Naive thymus-derived CD4-positive, alpha-beta T cell (primary cell): ENCODE measurements at regions not wholly inside any gene's neighbourhood (a gene's known extent, or its start where the extent isn't known, plus 50 kb on each side); places are given as distances from the start of the nearest gene placed in this dataset.

Experiments
- ATAC-seq: fragments of 150-1000 bp; cut with Tn5 transposase; 2 replicates; pipeline ENCODE4 v1.10.0; 2021; ENCODE audit warnings: mild to moderate bottlenecking, moderate library complexity
- CTCF ChIA-PET: fragments of 350-600 bp; sonication (Branson Sonifier 250); formaldehyde crosslinking; loops from one replicate; lab custom pipeline; 2021; ENCODE audit warnings: antibody characterized with exemption; lab: Charles Lee
- POLR2A ChIA-PET: fragments of 350-600 bp; sonication (Branson Sonifier 250); formaldehyde crosslinking; loops from one replicate; lab custom pipeline; 2021; ENCODE audit warnings: antibody characterized with exemption, inconsistent platforms; lab: Charles Lee
- DNase-seq, 9 donors: peaks; one replicate each; pipeline versions ENCODE4 v3.0.0 to v3.0.0-alpha.2; 2020 to 2022; ENCODE audit warnings: mixed read lengths in 1 of 9
- H3K27ac ChIP-seq: one replicate; pipeline ENCODE4 v1.7.0; 2013; ENCODE audit warnings: mild to moderate bottlenecking, low read depth, low read length, moderate library complexity
- H3K27me3 ChIP-seq, 2 donors: one replicate each; pipeline ENCODE4 v1.7.0; 2013; ENCODE audit warnings: low read length in 2 of 2, mild to moderate bottlenecking in 2 of 2, moderate library complexity in 2 of 2; ENCODE audit not compliant: control insufficient read depth in 2 of 2, insufficient read depth in 2 of 2
- H3K36me3 ChIP-seq, 3 experiments: 1 replicate in 2 of 3; 2 replicates in 1 of 3; pipeline ENCODE4 v1.7.0; 2013; ENCODE audit warnings: low read length in 3 of 3, mild to moderate bottlenecking in 3 of 3, moderate library complexity in 1 of 3; ENCODE audit not compliant: insufficient read depth in 3 of 3, control insufficient read depth in 2 of 3
- H3K4me1 ChIP-seq, 2 donors: one replicate each; pipeline ENCODE4 v1.7.0; 2013; ENCODE audit warnings: low read length in 2 of 2, mild to moderate bottlenecking in 2 of 2, moderate library complexity in 1 of 2; ENCODE audit not compliant: control insufficient read depth in 2 of 2, insufficient read depth in 2 of 2
- H3K4me3 ChIP-seq: 2 replicates; pipeline ENCODE4 v1.7.0; 2013; ENCODE audit warnings: mild to moderate bottlenecking, low read length
- H3K9me3 ChIP-seq, 3 experiments: 1 replicate in 2 of 3; 2 replicates in 1 of 3; pipeline ENCODE4 v1.7.0; 2013; ENCODE audit warnings: low read length in 3 of 3; ENCODE audit not compliant: control insufficient read depth in 2 of 3
- H3K27ac Mint-ChIP-seq, 9 donors: one replicate each; pipeline ENCODE4 v1.8.0; 2020 to 2022; ENCODE audit warnings: mixed read lengths in 9 of 9, mild to moderate bottlenecking in 8 of 9, moderate library complexity in 5 of 9, inconsistent platforms in 2 of 9
- H3K27me3 Mint-ChIP-seq, 5 donors: one replicate each; pipeline ENCODE4 v1.8.0; 2021 to 2022; ENCODE audit warnings: mixed read lengths in 5 of 5, mild to moderate bottlenecking in 1 of 5
- H3K36me3 Mint-ChIP-seq, 5 donors: one replicate each; pipeline ENCODE4 v1.8.0; 2020 to 2022; ENCODE audit warnings: mixed read lengths in 5 of 5, mild to moderate bottlenecking in 3 of 5, inconsistent platforms in 1 of 5
- H3K4me1 Mint-ChIP-seq, 7 donors: one replicate each; pipeline ENCODE4 v1.8.0; 2020 to 2022; ENCODE audit warnings: mixed read lengths in 7 of 7, mild to moderate bottlenecking in 3 of 7, inconsistent platforms in 1 of 7
- H3K4me3 Mint-ChIP-seq, 10 donors: one replicate each; pipeline ENCODE4 v1.8.0; 2020 to 2022; ENCODE audit warnings: mild to moderate bottlenecking in 10 of 10, mixed read lengths in 10 of 10, moderate library complexity in 6 of 10, inconsistent platforms in 2 of 10
- H3K9me3 Mint-ChIP-seq, 11 donors: one replicate each; pipeline ENCODE4 v1.8.0; 2020 to 2022; ENCODE audit warnings: mixed read lengths in 11 of 11, mild to moderate bottlenecking in 4 of 11, inconsistent platforms in 1 of 11, moderate library complexity in 1 of 11
- intact Hi-C, 2 donors: fragments of 100-400 bp; cut with micrococcal nuclease; formaldehyde crosslinking; loops; one replicate each; pipeline ENCODE4 v1.15.1; 2023

DNA sequence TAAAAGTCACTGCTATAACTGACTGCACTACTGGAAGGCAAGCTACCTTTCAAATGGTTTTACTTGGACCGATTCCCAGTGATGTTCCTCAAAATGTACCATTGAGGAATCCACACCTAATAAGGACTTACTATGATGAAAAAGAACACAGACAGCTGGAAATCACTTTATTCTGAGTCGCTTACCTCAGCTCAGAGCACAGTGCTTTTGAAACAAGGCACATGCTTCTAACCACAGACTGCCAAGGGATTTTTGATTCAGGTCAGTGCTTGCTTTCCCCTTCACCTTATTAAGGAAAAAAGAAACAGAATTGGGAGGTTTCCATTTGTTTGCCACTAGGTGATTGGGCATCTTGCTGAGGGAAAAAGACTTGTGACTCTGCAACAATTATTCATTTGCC, 707.5 kb upstream of the FSHR start:
- no peaks in the 10 kb centered on the region for H3K4me1 ChIP-seq
- Mint-ChIP-seq H3K9me3 (peaks cover 0 to 5% (median 0%) of the 10 kb centered on the region in 11 donors), H3K4me1 (no peaks in the 10 kb centered on the region), H3K27ac (no peak overlapping the region), H3K4me3 (no peak overlapping the region), H3K27me3 (no peaks in the 10 kb centered on the region), H3K36me3 (no peaks in the 10 kb centered on the region)
- CTCF ChIA-PET = no interaction called here
- no peaks in the 10 kb centered on the region for H3K9me3 ChIP-seq
- H3K27me3 ChIP-seq = no peaks in the 10 kb centered on the region
- intact Hi-C loops = no loop called here
- DNase-seq = no peak
- no peaks in the 10 kb centered on the region for H3K36me3 ChIP-seq
- H3K4me3 ChIP-seq = no peak overlapping the region
- ATAC-seq = no peak
- POLR2A ChIA-PET = no interaction called here
- H3K27ac ChIP-seq = no peak overlapping the region

DNA sequence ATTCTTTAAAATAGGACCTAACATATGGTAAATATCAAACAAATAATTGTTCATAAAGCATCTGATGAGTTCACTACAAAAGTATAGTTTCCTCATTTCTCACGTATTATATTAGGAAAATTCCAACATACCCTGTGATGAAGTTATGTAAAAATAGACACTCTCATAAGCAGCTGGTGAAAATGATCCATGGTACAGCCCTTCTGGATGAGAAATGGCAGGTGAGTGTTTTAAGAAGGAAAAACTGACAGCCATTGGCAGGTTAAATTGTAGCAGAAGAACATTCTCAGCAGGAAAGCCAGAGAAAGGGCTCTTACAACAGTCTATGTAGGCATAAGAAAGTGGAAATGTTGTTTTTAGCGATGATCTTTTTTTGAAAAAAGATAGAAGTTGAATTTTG, 706.5 kb upstream of the FSHR start:
- ATAC-seq (no peak), DNase-seq (no peak)
- H3K27me3 Mint-ChIP-seq = no peaks in the 10 kb centered on the region
- ChIA-PET CTCF (no interaction called here), POLR2A (no interaction called here)
- peaks cover 0 to 4% (median 2%) of the 10 kb centered on the region in 11 donors for H3K9me3 Mint-ChIP-seq
- Histone ChIP-seq H3K27me3 (no peaks in the 10 kb centered on the region), H3K4me3 (no peak overlapping the region), H3K9me3 (no peaks in the 10 kb centered on the region), H3K36me3 (no peaks in the 10 kb centered on the region), H3K4me1 (no peaks in the 10 kb centered on the region), H3K27ac (no peak overlapping the region)
- intact Hi-C loops = no loop called here
- no peak overlapping the region for H3K27ac Mint-ChIP-seq
- no peaks in the 10 kb centered on the region for H3K36me3 Mint-ChIP-seq
- no peaks in the 10 kb centered on the region for H3K4me1 Mint-ChIP-seq
- H3K4me3 Mint-ChIP-seq = no peak overlapping the region

DNA sequence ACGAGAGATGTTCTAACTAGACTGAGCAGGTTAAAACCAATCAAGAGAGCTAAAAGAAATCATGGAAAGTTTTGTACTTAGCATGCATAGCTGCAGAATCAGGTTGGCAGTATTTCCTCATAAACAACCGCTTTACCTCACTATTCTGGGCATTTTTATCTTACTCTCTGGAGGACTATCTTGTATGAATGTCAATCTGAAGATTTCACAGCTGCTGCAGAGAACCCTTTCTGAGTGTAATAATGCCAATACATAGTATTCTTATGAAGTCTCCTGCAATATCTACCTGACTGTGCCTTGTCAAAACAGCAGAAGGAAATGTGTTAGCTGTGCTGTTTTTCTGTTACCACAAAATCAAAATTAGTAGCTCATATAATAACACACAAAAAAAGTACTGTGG, 705.9 kb upstream of the FSHR start:
- no peak overlapping the region for H3K27ac Mint-ChIP-seq
- no peak overlapping the region for H3K4me3 Mint-ChIP-seq
- no peaks in the 10 kb centered on the region for H3K36me3 Mint-ChIP-seq
- POLR2A ChIA-PET = no interaction called here
- ATAC-seq (no peak), DNase-seq (no peak)
- no peaks in the 10 kb centered on the region for H3K4me1 ChIP-seq
- H3K36me3 ChIP-seq = no peaks in the 10 kb centered on the region
- H3K4me3 ChIP-seq = no peak overlapping the region
- H3K27me3 Mint-ChIP-seq = no peaks in the 10 kb centered on the region
- H3K27ac ChIP-seq = no peak overlapping the region
- H3K9me3 Mint-ChIP-seq = peaks cover 0 to 4% (median 2%) of the 10 kb centered on the region in 11 donors
- CTCF ChIA-PET = no interaction called here
- no peaks in the 10 kb centered on the region for H3K9me3 ChIP-seq
- intact Hi-C loops = no loop called here
- no peaks in the 10 kb centered on the region for H3K4me1 Mint-ChIP-seq
- H3K27me3 ChIP-seq = no peaks in the 10 kb centered on the region

DNA sequence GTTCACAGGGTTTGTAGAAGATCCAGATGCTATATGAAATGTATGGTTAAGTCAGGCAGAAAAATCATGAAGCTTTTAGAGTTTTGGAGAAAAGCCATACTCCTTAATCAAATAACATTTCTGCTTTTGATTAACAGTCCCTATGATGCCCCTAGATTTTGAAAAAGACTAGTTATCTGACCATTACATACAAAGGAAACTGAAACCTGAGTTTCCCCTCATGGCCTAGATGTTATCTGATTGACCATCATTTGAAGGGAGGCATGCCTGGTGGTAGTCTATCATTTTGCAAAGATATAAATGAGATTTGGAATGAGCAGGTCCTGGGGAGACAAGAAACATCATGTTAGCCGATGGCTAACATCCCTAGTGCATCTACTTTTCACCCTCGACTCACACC, 704.3 kb upstream of the FSHR start:
- Histone ChIP-seq H3K27ac (no peak overlapping the region), H3K9me3 (no peaks in the 10 kb centered on the region), H3K36me3 (no peaks in the 10 kb centered on the region), H3K4me3 (no peak overlapping the region), H3K4me1 (no peaks in the 10 kb centered on the region), H3K27me3 (no peaks in the 10 kb centered on the region)
- ChIA-PET CTCF (no interaction called here), POLR2A (no interaction called here)
- H3K4me1 Mint-ChIP-seq = no peaks in the 10 kb centered on the region
- no peak overlapping the region for H3K4me3 Mint-ChIP-seq
- peaks cover 0 to 4% (median 0%) of the 10 kb centered on the region in 11 donors for H3K9me3 Mint-ChIP-seq
- no peak overlapping the region for H3K27ac Mint-ChIP-seq
- ATAC-seq = no peak
- intact Hi-C loops = no loop called here
- H3K27me3 Mint-ChIP-seq = no peaks in the 10 kb centered on the region
- no peaks in the 10 kb centered on the region for H3K36me3 Mint-ChIP-seq
- DNase-seq = no peak

- ChIA-PET POLR2A (no interaction called here), CTCF (no interaction called here)
- DNase-seq = no peak
- Mint-ChIP-seq H3K4me1 (no peaks in the 10 kb centered on the region), H3K4me3 (no peak overlapping the region), H3K9me3 (peaks cover 0 to 8% (median 0%) of the 10 kb centered on the region in 11 donors), H3K27ac (no peak overlapping the region), H3K27me3 (no peaks in the 10 kb centered on the region), H3K36me3 (no peaks in the 10 kb centered on the region)
- Histone ChIP-seq H3K4me3 (no peak overlapping the region), H3K36me3 (no peaks in the 10 kb centered on the region), H3K9me3 (no peaks in the 10 kb centered on the region), H3K27ac (no peak overlapping the region), H3K27me3 (no peaks in the 10 kb centered on the region), H3K4me1 (no peaks in the 10 kb centered on the region)
- intact Hi-C loops = no loop called here
- ATAC-seq = no peak
Observed at GRCh38 chr2:49858113-49858490, 703.8 kb upstream of the FSHR start.

DNA sequence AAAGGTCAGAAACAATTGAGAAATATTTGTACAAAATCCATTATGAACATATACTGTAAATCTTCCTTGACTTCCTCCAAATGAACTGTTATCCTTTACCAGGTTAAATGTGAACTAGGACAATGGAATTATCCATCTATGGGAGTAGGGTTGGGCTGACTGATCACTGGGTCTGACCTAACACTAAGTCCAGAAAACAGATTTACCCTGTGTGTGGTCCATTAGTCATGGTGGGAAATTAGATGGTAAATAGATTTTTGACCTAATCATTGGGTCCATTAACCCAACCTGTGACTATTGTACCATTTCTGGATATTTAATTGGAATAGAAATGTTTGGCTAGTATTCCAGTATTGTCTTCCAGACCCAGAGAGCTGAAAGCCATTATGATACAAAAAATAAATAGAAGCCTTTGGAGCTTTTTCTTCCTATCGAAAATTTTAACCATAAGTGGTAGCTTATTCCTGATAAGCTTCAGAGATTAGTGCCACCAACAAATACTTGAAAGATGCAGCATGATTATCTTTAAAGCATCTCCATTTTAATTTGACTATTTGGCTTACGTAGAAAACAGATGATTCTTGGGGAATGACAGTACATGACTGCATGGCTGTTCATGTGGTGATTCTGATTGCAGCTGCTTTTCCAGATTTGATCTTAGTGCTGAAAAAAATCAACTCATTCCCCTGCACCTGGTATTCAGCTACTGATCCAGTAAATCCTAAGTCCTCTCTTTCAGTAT, 703.2 kb upstream of the FSHR start:
- Mint-ChIP-seq H3K27me3 (no peaks in the 10 kb centered on the region), H3K27ac (no peak overlapping the region), H3K9me3 (peaks cover 0 to 8% (median 0%) of the 10 kb centered on the region in 11 donors), H3K36me3 (no peaks in the 10 kb centered on the region), H3K4me1 (no peaks in the 10 kb centered on the region), H3K4me3 (no peak overlapping the region)
- Histone ChIP-seq H3K4me1 (no peaks in the 10 kb centered on the region), H3K27me3 (no peaks in the 10 kb centered on the region), H3K4me3 (no peak overlapping the region), H3K27ac (no peak overlapping the region), H3K36me3 (no peaks in the 10 kb centered on the region), H3K9me3 (no peaks in the 10 kb centered on the region)
- ChIA-PET CTCF (no interaction called here), POLR2A (no interaction called here)
- intact Hi-C loops = no loop called here
- DNase-seq = no peak
- ATAC-seq = no peak

DNA sequence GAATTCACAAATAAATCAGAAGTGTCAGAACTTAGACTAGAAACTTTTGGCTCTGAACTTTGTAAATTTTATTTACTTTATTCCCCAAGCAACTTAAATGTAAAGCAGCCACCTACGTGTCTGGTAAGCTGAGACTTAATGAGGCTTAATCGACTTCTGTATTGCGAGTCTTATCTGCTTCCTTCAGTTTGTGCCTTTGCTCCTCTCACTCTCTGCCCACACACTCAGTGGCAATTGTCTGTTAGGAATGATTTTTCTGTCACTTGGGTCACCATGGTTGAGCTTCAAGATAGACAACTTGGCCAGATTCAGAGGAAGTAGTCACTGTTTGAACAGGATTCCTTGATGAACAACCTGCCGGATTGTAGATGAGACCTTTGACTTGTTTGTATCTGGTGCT, 691.4 kb upstream of the FSHR start:
- no peaks in the 10 kb centered on the region for H3K9me3 ChIP-seq
- Mint-ChIP-seq H3K4me3 (no peak overlapping the region), H3K9me3 (peaks cover 0 to 5% (median 2%) of the 10 kb centered on the region in 11 donors), H3K4me1 (no peaks in the 10 kb centered on the region), H3K36me3 (no peaks in the 10 kb centered on the region), H3K27me3 (no peaks in the 10 kb centered on the region), H3K27ac (no peak overlapping the region)
- CTCF ChIA-PET = no interaction called here
- no peaks in the 10 kb centered on the region for H3K36me3 ChIP-seq
- H3K27ac ChIP-seq = no peak overlapping the region
- POLR2A ChIA-PET = no interaction called here
- no peaks in the 10 kb centered on the region for H3K27me3 ChIP-seq
- ATAC-seq (no peak), DNase-seq (no peak)
- intact Hi-C loops = no loop called here
- H3K4me3 ChIP-seq = no peak overlapping the region
- no peaks in the 10 kb centered on the region for H3K4me1 ChIP-seq
